Hematopoietic multipotent progenitor cell treated with erythropoietin and hydrocortisone succinate and interleukin-3 and kit ligand, for 4 days (in vitro differentiated cells): ENCODE measurements at regions not wholly inside any gene's neighbourhood (a gene's known extent, or its start where the extent isn't known, plus 50 kb on each side); places are given as distances from the start of the nearest gene placed in this dataset.

ENCODE experiments used
- DNase-seq: peaks from one replicate; pipeline ENCODE4 v3.0.0-alpha.2; 2015

DNA sequence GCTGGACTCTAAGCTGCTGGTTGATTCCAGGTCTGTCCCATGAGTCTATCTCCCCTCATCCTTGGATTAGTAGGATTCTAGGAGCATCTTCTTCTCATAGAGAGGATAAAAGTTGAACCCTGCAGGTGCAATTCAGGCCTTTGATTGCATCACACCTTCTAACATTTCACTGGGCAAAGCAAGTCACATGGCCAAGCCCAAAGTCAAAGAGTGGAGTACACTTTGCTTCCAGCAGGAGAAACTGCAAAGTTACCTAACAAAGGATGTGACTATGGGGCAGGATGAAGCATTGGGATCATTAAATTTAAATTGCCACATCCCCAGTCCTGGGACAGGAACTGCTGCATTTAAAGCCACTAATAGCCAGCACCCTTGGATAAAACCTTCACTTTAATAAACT is 51.0 kb upstream of the EGFLAM start:
- peak; percentile 2 for DNase-seq

DNA sequence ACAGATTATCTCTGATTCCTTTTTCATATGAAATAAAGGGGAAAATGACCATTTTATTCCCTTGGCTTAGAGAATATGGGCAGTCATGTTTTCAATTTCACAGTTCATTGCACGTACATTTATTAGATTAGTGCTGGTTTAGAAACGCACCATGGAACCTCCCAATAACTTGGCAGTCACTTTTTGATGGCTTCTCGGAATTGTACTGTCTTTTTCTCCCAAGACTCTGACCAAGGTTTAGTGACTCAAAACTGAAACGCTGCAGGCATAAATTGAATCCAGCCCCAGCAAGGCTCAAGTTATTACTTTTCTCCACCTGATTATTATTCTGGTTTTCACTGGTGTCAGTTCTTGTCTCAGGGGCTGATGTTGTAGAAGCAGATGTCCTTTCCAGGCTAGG is 55.6 kb upstream of the EGFLAM start:
- DNase-seq, result no peak

DNA sequence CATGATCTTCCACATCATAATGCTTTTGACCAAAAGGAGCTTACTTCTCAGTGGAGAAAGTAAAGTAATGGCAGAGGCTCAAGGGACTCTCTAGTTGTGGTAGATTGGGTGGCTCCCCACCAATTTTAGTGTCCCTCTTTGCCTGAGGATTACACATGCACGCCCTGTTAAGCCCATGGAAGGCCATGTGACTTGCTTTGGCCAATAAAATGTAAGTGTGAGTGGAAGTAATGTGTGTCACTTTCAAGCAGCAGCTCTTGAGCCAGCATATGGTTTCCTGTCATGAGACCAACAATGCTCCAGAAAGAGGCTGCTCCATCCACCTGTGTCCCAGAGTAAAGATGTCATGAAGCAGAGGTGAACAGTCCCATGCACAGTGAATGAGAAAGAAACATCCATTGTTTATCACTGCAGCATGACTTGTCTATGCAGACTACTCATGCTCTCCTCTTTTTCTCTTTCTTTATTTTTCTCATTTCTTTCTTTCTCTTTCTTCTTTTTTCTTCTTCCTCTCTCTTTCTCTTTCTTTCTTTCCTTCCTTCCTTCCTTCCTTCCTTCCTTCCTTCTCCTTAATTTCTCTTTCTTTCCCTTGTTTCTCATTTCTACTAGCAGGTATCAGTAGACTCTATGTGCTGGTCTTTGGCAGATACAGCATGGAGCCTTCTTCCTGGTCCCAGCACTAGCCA is 57.3 kb upstream of the EGFLAM start:
- no peak for DNase-seq

DNA sequence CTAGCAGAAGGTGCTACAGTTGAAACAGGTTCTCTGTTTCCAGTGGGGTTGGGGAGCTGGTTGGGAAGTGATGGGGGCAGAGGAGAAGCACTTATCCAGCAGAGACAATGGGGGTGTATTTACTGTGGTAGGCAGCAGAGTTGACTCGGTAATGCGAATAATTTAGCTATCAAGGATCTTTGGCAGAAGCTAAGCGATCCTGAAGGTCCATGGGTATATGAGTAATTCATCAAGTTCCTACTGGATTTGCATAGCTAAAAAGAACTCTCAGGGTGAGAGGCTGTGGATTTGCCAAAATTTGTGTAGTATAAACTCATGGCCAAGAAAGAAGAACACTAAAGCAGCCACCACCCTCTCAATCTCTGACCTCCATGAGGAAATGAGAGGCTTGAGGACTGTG is 61.2 kb upstream of the EGFLAM start:
- no peak for DNase-seq

DNA sequence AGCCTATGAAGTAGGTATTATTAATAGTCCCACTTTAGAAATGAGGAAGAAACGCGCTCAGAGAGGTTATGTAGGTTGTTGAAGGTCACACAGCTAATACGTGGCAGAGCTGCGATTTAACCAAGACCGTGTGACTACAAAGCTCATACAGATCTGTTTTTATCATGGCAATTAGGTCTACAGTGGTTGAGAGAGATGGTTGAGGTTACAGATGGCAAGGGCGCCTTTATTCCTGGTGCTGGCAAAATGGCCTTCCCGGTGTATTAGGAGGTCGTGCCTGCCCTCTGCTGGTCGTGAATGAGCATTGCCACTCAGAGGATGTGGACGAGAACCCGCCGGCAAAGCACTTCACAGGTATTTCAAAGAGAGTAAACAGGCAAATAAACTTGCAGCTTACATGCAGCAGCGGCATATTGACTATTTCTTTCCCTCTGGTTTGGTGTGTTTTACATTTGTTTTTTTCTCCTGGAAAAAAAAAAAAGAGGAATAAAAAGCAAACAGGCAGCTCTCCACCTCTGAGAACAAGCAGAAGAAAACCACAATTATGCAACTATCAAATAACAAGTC is 65.3 kb upstream of the EGFLAM start:
- DNase-seq, result peak; percentile 80

DNA sequence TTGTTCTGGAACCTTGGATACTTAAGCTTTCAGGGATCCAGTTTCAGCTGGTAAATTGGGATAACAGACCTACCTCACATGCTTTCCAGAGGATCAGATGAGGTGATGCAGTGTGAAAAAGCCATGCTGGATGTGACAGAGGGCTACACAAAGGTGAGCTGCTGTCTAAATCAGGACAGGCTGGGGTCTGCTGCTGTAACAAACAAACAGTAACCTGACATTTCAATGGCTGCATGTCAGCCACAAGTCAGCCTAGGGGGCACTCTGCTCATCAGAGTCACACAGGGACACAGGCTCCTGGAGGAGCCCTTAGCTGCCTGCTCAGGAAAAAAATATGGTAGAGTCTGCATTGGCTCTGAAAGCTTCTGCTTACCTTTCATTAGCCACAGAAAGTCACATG is 66.7 kb upstream of the EGFLAM start:
- no peak for DNase-seq

DNA sequence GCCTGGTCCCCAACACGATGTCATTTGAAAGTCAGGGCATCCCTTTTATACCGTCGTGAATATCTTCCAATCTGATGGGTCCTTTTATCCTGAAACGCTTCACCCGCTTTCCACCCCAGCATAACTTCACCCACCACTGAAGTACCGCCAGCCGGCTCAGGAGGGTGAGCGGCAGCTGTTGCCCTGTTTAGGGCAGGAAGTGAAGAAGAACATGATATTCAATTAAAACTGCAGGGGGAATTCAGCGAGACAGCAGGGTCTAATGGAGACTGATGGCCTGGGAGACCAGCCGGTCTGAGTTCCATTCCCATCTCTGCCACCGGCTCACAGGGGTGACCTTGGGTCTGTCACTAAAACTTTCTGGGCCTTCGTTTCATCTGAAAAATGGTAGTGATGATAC is 68.2 kb upstream of the EGFLAM start:
- DNase-seq, result no peak

DNA sequence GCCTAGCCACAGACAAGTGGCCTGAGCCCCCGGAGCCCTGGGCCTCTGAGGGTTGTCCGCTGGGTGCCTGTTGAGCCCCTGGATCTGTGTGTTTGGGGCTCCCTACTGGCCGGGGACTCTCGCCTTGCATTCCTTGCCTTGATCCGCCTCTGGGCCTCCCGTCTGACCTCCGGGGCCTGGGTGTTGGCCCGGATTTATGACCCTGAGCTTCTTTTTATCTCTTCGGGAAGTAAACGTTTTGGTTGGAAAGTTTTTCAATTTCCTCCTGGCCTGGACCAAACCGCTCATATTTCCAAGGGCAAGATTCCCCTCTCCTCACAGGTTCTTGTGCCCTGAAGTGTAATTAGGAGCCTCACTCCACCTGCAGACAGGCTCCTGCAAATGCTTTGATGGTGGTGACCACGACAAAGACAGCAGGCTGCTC is 69.3 kb upstream of the EGFLAM start:
- DNase-seq, result no peak

DNA sequence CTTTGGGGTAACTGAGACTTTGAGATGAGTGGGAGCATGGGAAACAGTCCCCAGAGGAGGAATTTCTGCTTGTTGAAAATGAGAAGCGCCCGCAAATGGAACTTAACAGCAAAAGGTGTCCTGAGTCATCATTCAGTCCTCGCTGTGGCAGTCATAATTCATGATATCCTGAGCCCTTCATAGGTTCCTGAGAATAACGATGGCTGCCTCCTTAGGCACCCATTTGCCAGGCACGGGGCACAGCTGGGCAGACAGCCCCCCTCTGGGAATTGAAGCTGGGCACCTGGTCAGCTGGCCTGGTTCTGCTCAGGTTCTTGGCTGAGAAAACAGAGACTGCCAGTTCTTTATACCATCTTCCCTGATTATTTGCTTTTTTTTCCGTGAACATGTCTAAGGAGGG is 69.8 kb upstream of the EGFLAM start:
- DNase-seq, result no peak

DNA sequence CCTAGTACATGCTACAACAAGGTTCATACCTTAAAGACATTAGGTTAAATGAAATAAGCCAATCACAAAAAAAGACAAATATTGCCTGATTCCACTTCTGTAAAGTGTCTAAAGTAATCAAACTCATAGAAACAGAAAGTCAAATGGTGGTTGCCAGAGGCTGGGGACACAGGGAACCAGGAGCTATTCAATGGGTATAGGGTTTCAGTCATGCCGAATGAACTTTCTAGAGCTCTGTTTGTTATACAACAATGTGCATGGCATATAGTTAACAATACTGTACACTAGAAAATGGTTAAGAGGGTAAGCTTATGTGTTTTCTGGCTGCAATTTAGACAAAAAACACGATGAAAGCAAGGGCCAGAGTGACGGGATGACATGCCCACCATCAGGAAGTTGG is 70.8 kb upstream of the EGFLAM start:
- DNase-seq, result no peak

DNA sequence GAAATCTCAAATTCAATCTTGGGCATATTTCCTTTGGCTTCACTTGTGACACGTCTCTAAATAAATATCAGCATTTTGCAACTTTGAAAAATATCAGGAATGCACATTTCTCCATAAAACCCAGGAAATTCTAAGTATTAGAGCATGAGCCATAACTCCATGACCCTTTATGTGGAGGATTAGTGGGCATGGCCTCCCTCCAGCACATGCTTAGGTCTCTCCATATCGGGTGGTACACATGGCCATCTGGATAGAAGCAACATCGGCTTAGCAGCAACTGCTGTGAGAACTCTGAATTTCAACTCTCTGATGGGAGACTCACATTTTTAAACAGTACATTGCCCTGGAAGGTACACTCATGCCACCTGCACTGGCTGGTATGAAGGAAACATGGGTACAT is 73.7 kb upstream of the EGFLAM start:
- no peak for DNase-seq

DNA sequence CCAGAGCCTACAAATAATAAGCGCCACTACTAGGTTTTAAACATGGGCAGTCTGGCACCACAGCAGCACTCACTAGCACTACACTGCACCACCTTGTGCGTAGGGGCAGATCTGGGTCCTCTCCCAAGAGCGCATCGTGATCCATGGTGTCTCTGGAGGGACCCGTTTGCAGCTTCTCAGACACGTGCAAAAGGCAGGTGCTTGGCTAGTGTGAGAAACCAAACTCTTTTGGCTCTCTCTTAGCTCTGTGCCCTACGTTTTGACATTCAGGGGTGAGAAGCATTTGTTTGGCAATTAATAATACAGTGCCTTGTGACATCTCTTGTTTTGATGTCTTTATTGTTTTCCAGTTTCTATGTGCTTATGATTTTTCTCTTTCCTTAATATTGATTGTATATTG is 75.4 kb upstream of the EGFLAM start:
- no peak for DNase-seq

DNA sequence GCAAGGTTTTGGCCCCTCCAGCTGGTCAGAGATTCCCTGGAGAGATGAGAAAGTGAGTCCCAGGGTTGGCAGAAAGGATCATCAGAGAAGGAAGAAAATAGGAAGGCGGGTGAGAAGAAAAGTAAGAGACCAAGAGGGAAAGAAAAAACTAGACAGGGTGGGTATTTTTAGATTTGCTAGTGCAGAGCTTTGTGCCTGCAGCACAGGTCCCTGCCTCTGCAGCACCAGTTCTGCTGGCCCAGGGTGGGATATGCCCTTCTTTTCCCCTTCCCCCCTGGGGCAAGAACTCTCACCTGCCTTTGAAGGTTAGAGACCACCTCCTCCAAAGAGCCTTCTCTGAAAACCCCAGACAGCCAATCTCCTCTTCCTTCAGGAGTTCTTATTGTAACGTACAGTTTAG is 90.3 kb upstream of the EGFLAM start:
- DNase-seq, result no peak

DNA sequence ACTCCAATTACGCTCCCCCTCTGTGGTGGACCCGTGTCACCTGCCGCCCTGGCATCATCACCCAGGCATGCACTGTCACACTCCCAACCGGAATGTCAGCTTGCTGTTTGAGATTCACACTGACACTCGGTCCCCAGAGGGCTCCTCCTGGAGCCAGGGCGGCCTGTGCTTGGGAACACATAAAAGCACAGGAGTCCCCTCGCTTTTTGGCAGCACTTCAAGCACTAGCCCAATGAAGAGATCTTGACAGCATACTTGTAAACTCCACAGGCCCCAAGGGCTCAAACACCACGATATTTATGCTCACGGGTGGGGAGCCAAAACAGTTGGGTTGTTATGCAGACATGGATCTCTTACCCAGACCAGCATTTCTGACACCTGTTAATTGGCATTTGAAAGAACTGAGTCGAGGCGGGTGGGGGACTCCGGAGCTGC is 90.8 kb upstream of the EGFLAM start:
- no peak for DNase-seq

DNA sequence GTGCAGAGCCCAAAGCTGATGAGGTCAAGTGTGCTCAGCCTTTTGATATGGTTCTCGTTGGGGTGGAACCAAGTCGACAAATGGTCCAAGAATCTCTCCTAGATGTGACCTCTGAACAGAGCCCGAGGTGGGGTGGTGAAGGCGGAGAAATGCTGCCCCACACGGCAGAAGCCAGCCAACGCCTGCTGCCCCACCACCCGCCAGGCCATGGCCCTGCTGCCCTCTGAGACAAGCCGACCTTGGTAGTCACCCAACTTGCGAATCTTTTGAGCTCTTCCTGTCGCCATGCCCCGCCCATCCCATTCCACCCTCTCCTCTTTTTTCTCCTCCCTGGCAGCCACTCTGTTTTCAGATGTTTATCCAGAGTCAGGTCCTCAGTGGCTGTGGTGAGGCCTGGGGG is 91.5 kb upstream of the EGFLAM start:
- no peak for DNase-seq

DNA sequence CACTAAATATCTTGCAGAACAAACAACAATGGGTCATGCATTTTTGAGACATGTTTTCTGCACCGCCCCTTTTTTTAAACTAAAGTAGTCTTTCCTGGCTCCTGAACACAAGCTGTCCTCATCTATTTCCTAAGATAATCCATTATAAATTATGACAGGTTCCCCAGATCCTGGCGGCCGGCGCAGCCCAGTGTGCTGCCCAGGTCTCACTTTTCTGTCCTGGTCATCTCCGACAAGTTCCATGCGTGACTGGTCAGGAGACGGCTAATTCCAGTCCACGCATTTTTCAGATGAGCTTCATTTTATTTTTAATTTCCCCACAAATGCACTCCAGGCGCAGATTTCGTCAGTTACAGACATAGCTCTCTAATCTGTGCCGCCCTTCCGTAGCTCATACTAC is 92.9 kb upstream of the EGFLAM start:
- DNase-seq, result no peak

DNA sequence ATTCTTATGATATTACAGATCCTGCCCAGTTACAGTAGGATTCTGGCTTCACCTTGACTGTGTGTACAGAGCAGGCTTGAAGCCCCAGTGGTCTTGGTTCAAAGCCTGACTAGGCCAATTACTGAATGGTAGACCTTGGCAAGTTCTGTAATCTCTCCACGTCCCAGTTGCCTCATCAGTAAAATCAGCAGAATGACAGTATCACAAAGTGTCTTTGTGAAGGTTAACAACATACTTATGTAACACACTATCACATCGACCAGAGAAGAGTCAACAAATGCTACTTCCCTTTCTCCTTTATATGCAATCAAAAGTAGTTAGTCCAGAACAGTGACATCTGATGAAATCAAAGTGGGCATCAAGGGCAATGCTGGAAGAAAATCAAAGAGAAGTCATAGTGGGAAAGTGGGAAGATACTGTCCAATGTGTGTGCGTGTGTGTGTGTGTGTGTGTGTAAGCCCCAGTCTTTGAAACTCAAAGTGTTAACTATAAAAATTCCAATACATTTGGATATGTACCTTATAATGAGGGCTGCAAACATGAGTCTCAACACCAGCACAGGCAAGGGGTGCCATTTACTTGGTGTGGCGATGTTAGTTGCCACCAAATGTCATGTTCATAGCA is 93.5 kb upstream of the EGFLAM start:
- no peak for DNase-seq

DNA sequence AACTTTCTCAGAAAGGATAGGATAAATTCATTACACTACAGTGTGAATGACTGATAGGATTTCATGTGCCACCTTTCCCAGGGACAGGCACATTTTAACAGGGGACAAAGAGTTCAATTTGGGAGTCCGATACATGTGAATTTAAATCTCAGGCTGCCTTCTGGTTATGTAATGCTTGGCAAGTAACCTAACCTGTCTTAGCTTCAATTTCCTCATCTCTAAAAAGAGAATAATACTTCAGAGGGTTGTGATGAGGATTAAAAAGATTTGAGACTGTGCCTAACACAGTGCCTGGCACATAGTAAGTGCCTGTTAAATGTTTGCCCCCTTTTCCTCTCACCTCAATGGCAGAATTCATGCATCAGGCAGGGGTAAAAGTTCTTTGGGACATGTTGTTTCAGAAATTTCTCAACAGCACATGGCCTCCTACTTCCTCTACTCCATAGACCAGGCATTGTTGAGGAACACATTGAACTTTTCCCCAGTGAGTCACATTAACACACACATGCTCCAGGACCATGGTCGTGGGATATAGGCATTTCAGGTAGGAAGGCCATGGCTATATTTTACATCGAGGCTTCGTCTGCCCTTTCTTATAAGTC is 94.6 kb upstream of the EGFLAM start:
- DNase-seq, result no peak

DNA sequence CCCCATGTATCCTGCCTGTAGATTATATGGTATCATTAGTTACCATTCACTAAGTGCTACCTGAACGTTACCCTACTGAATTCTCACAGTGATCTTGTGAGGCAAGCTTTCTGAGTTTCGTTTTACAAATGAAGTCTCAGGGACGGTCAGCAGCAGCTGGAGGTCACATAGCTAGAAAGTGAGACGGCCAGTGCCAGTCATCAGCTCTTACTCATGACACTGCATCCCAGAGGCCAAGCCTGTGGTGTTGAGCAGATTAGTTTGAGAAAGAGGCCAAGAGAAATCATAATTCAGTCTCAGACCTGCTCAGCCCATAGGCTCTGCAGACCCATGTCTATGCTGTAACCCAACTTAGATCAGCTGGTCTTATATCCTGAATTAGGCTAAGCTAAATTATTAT is 95.7 kb upstream of the EGFLAM start:
- DNase-seq, result no peak

DNA sequence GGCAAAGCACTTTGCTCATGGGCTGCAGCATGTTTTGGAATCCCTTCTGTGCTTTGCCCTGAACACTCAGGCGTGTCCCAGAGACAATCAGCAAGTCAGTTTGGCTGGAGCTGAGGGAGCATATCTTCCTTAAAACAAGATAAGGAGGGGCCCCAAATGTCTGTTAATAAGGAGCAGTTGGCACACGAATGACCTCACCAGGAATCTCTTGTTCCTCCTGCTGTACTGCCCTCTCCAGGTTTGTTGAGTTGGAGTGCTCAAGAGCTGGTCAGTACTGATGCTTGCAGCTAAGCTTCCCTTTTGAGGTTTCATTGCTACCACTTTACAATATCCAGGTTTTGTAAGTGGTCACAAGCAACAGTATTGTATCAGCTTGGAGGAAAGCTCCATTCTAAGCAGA is 101.3 kb upstream of the EGFLAM start:
- DNase-seq, result no peak

DNA sequence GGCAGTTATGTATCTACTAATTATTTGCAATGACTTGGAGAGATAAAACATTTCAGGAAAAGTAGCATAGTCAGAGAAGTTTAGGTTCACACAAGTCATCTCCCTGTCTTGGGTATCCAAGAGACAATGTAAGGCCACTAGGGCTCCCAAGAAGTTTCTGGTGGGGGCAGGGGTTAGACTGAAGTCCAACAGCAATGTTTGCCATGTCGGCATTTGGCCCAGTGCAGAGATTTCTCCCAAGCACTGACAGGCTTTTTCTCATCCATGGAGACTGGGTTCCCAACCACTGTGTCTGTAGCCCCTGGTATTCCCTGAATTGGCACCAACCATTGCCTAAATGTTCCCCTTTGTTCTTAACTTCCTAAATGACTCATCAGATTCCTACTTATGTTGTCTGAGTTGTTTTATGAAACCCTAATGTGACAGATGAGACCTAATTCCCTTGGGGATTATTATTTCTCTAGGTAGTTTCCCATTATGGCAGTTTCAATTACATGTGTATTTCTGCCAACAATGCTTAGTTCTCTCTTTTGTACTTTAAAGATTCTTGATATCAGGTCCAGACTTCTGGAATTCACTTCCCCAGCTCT is 103.6 kb upstream of the EGFLAM start:
- DNase-seq, result no peak

DNA sequence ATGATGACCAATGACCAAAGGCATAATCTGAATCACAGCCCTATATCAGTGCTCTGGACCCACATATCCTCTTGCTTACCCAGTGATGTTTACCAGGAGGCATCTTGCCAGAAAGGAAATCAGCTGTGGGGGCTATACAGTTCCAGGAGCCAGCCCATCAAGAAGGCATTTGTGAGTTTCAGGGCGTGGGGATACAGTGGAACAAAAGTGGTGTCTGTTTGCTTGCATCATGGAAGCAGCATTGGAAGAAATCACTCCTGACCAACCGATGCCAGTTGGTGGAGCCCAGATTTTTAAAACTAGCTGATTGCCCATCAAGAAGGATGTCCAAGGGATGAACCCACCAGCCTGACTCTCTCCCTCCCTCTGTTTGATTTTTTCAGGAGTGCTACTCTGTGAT is 106.5 kb upstream of the EGFLAM start:
- no peak for DNase-seq

DNA sequence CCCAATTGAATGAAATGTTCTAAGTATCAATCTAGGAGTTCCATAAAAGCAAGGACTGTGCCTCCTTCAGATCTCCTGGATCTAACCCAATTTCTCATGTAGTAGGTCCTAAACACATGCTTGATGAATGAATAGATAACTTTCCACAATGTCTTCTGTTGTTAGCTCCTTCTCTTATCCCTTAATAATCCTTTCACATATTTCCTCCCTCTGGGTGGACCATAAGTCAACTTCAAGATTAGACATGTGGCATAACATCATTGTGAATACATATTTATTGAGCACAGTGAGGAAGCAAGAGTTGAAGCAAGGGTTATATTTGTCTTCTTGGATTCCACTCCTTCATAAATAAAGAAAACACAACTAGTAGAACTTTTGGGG is 108.6 kb upstream of the EGFLAM start:
- no peak for DNase-seq

DNA sequence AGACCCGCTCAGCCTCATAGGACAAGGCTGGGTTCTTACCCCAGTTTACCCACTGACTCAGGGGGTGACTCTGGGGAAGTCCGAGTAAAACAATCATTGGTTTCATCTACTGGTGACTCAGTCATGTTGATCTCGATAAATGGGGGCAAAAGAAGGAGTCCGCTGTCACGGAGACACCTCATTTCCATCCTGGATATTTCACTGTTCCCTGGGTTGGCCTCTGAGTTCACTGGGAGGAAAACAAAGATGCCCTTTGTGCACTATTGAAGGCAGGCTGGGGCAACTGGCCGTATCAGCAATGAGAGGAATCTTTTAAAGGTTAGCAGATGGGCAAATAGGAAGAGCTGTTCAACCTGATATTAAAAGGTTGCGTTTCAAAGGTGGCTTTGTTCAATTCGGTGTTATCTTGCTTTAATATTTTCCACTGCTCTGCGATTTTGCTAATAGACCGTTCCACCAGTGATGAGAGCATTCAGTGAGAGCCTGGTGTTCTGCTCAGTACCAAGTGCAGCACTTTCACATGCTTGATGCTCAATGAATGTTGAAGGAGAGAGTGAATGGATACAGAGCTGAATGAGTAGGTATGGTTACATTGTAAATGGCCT is 110.2 kb upstream of the EGFLAM start:
- DNase-seq, result no peak
